ENCODE measurements at regions not wholly inside any gene's neighbourhood (a gene's known extent, or its start where the extent isn't known, plus 50 kb on each side); places are given as distances from the start of the nearest gene placed in this dataset.

GRCh38 chr4:55253948-55254593 is 92.0 kb upstream of the SRD5A3 start:
- TF ChIP-seq POLR2AphosphoS5 (IDR thresholded peaks at IDR 0.05), result no peak
- TF ChIP-seq, protein P1, sequence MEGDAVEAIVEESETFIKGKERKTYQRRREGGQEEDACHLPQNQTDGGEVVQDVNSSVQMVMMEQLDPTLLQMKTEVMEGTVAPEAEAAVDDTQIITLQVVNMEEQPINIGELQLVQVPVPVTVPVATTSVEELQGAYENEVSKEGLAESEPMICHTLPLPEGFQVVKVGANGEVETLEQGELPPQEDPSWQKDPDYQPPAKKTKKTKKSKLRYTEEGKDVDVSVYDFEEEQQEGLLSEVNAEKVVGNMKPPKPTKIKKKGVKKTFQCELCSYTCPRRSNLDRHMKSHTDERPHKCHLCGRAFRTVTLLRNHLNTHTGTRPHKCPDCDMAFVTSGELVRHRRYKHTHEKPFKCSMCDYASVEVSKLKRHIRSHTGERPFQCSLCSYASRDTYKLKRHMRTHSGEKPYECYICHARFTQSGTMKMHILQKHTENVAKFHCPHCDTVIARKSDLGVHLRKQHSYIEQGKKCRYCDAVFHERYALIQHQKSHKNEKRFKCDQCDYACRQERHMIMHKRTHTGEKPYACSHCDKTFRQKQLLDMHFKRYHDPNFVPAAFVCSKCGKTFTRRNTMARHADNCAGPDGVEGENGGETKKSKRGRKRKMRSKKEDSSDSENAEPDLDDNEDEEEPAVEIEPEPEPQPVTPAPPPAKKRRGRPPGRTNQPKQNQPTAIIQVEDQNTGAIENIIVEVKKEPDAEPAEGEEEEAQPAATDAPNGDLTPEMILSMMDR (IDR thresholded peaks at IDR 0.05), result no peak
